ENCODE measurements at regions not wholly inside any gene's neighbourhood (a gene's known extent, or its start where the extent isn't known, plus 50 kb on each side); places are given as distances from the start of the nearest gene placed in this dataset.

DNA sequence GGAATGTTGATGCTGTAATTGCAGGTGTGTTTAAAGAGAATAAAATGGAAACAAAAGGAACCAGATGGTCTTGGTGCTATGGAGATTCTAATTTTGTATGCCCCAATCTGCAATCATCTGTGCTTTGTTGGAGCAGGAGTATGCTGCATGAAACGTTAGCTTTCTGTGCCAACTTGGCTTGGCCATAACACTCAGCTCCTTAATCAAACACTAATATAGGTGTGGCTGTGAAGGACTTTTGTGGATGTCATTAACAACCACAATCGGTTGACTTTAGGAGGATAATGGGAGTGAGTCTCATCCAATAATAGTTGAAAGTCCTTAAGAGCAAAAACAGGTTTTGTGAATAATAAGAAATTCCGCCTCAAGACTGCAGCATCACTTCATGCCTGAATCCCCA is 399.2 kb downstream of the NLGN4X start:
- Mint-ChIP-seq H3K27me3 (ENCODE audit: unreplicated experiment) (no peaks in the 10 kb centered on the region), H3K36me3 (ENCODE audit: insufficient read depth, unreplicated experiment) (no peaks in the 10 kb centered on the region), H3K4me1 (ENCODE audit: low read depth, unreplicated experiment) (no peaks in the 10 kb centered on the region), H3K9me3 (ENCODE audit: low read depth, unreplicated experiment) (peaks cover 19% of the 10 kb centered on the region), H3K4me3 (ENCODE audit: low read depth, unreplicated experiment) (no peak overlapping the region), H3K27ac (ENCODE audit: unreplicated experiment) (no peak overlapping the region)
- no TSS peak for BruUV-seq (replicated peaks)
- CTCF ChIA-PET, result no interaction called here
- TF ChIP-seq, protein P1, sequence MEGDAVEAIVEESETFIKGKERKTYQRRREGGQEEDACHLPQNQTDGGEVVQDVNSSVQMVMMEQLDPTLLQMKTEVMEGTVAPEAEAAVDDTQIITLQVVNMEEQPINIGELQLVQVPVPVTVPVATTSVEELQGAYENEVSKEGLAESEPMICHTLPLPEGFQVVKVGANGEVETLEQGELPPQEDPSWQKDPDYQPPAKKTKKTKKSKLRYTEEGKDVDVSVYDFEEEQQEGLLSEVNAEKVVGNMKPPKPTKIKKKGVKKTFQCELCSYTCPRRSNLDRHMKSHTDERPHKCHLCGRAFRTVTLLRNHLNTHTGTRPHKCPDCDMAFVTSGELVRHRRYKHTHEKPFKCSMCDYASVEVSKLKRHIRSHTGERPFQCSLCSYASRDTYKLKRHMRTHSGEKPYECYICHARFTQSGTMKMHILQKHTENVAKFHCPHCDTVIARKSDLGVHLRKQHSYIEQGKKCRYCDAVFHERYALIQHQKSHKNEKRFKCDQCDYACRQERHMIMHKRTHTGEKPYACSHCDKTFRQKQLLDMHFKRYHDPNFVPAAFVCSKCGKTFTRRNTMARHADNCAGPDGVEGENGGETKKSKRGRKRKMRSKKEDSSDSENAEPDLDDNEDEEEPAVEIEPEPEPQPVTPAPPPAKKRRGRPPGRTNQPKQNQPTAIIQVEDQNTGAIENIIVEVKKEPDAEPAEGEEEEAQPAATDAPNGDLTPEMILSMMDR (IDR thresholded peaks at IDR 0.05; ENCODE audit: unreplicated experiment), result no peak
- intact Hi-C loops (cut with micrococcal nuclease; ENCODE audit: unreplicated experiment), result no loop called here
- DNase-seq, result no peak

DNA sequence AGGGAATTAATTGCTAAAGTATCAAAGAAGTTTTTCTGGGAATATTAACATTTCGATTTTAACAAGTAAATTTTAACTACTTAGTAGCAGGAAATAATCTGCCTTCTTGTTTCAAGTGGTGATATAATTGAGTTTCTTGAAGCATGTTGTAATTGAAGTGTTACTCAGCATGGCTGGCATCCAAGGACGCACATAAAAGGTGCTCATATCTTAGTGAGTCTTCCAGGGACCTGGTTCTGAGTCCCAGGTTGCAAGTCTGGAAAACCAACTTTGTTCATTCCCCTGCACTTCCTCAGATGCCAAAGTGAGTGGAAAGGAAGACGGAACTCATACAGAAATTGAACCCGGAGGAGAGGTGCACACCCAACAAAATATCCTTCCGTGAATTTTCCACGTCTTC is 399.6 kb downstream of the NLGN4X start:
- DNase-seq, result no peak
- CTCF ChIA-PET, result no interaction called here
- no TSS peak for BruUV-seq (replicated peaks)
- Mint-ChIP-seq H3K4me1 (ENCODE audit: low read depth, unreplicated experiment) (no peaks in the 10 kb centered on the region), H3K36me3 (ENCODE audit: insufficient read depth, unreplicated experiment) (no peaks in the 10 kb centered on the region), H3K4me3 (ENCODE audit: low read depth, unreplicated experiment) (no peak overlapping the region), H3K27me3 (ENCODE audit: unreplicated experiment) (no peaks in the 10 kb centered on the region), H3K9me3 (ENCODE audit: low read depth, unreplicated experiment) (peaks cover 19% of the 10 kb centered on the region), H3K27ac (ENCODE audit: unreplicated experiment) (no peak overlapping the region)
- intact Hi-C loops (cut with micrococcal nuclease; ENCODE audit: unreplicated experiment), result no loop called here
- TF ChIP-seq, protein P1 (IDR thresholded peaks at IDR 0.05; ENCODE audit: unreplicated experiment), result no peak

DNA sequence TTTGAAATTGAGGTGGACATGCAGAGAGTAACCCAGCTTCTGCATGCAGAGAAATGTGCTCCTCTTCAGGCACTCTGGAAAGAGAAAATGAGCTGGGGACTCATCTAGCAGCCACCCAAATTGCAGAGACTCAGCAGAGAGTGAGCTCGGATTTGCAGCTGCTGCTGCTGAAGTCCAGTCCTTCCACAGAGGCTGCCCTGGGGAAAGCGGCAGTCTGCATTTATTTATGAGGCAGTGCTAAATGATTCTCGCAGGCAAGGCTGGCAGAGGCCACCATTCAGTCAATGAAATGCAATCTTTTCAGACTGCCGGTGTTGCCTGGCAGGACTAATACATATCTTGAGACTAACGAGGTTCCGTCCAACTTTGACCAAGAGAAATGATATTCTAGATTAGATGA is 404.8 kb downstream of the NLGN4X start:
- no TSS peak for BruUV-seq (replicated peaks)
- intact Hi-C loops (cut with micrococcal nuclease; ENCODE audit: unreplicated experiment), result no loop called here
- H3K36me3 Mint-ChIP-seq (ENCODE audit: insufficient read depth, unreplicated experiment), result no peaks in the 10 kb centered on the region
- CTCF ChIA-PET, result no interaction called here
- TF ChIP-seq, protein P1 (IDR thresholded peaks at IDR 0.05; ENCODE audit: unreplicated experiment), result no peak
- no peaks in the 10 kb centered on the region for H3K4me1 Mint-ChIP-seq (ENCODE audit: low read depth, unreplicated experiment)
- no peaks in the 10 kb centered on the region for H3K27me3 Mint-ChIP-seq (ENCODE audit: unreplicated experiment)
- DNase-seq, result no peak
- peaks cover 8% of the 10 kb centered on the region for H3K9me3 Mint-ChIP-seq (ENCODE audit: low read depth, unreplicated experiment)
- no peak overlapping the region for H3K27ac Mint-ChIP-seq (ENCODE audit: unreplicated experiment)
- no peak overlapping the region for H3K4me3 Mint-ChIP-seq (ENCODE audit: low read depth, unreplicated experiment)

GRCh38 chrX:5810636-5811035 is 418.0 kb downstream of the NLGN4X start:
- Mint-ChIP-seq H3K4me3 (ENCODE audit: low read depth, unreplicated experiment) (no peak overlapping the region), H3K4me1 (ENCODE audit: low read depth, unreplicated experiment) (no peaks in the 10 kb centered on the region), H3K27ac (ENCODE audit: unreplicated experiment) (no peak overlapping the region), H3K36me3 (ENCODE audit: insufficient read depth, unreplicated experiment) (no peaks in the 10 kb centered on the region), H3K9me3 (ENCODE audit: low read depth, unreplicated experiment) (peaks cover 7% of the 10 kb centered on the region), H3K27me3 (ENCODE audit: unreplicated experiment) (no peaks in the 10 kb centered on the region)
- no TSS peak for BruUV-seq (replicated peaks)
- TF ChIP-seq, protein P1 (IDR thresholded peaks at IDR 0.05; ENCODE audit: unreplicated experiment), result no peak
- CTCF ChIA-PET, result no interaction called here
- no peak for DNase-seq
- intact Hi-C loops (cut with micrococcal nuclease; ENCODE audit: unreplicated experiment), result no loop called here

DNA sequence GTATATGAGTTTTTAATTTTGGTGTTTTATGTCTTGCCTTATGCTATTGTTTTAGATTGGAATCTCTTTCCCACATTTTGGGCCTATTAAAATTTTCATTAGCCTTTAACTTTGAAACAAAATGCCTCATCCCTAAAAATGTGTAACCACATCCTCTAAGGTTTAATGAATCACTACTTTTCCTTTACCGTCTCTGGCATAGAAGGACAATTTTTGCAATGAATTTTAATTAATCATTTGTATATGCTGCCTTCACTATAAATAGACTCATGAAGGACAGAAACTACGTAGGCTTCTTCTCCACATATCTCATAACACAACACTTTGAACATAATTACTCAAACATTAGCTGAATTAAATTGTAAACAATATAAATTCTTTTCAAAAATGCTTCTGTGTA is 421.5 kb downstream of the NLGN4X start:
- Mint-ChIP-seq H3K27ac (ENCODE audit: unreplicated experiment) (no peak overlapping the region), H3K36me3 (ENCODE audit: insufficient read depth, unreplicated experiment) (no peaks in the 10 kb centered on the region), H3K4me1 (ENCODE audit: low read depth, unreplicated experiment) (no peaks in the 10 kb centered on the region), H3K4me3 (ENCODE audit: low read depth, unreplicated experiment) (no peak overlapping the region), H3K27me3 (ENCODE audit: unreplicated experiment) (no peaks in the 10 kb centered on the region), H3K9me3 (ENCODE audit: low read depth, unreplicated experiment) (peaks cover 12% of the 10 kb centered on the region)
- TF ChIP-seq, protein P1 (IDR thresholded peaks at IDR 0.05; ENCODE audit: unreplicated experiment), result no peak
- no TSS peak for BruUV-seq (replicated peaks)
- intact Hi-C loops (cut with micrococcal nuclease; ENCODE audit: unreplicated experiment), result no loop called here
- DNase-seq, result no peak
- CTCF ChIA-PET, result no interaction called here

Measured in Calu3 (cell line).